H1 (cell line): ENCODE measurements at regions not wholly inside any gene's neighbourhood (a gene's known extent, or its start where the extent isn't known, plus 50 kb on each side); places are given as distances from the start of the nearest gene placed in this dataset.

ENCODE experiments used
- CTCF ChIA-PET: fragments of 300-600 bp; sonication (Branson Sonifier 250); formaldehyde crosslinking; loops from one replicate; lab custom pipeline; 2021; ENCODE audit not compliant: partially characterized antibody; lab: Charles Lee
- POLR2A ChIA-PET: fragments of 300-600 bp; sonication (Branson Sonifier 250); formaldehyde crosslinking; loops from one replicate; lab custom pipeline; 2021; ENCODE audit warnings: inconsistent platforms; ENCODE audit not compliant: partially characterized antibody; lab: Charles Lee
- DNase-seq, 2 experiments: peaks; one replicate each; pipeline versions ENCODE4 v3.0.0 to v3.0.0-alpha.2; 2010 to 2022; ENCODE audit warnings: low spot score in 2 of 2, low read depth in 1 of 2, mixed read lengths in 1 of 2
- FAIRE-seq: peaks from 2 replicates; lab custom pipeline; 2011; peaks lifted over from hg19 to GRCh38; lab: Jason Lieb, UNC
- H2AFZ ChIP-seq: 2 replicates; pipeline ENCODE4 v1.8.1; 2012; ENCODE audit warnings: low read length, inconsistent platforms
- H2AK5ac ChIP-seq: 2 replicates; pipeline ENCODE4 v1.6.1; 2013; ENCODE audit warnings: low read depth, low read length
- H2BK120ac ChIP-seq: replicated peaks from 2 replicates; pipeline ENCODE3; 2013; ENCODE audit warnings: low read depth, low read length, inconsistent platforms
- H2BK12ac ChIP-seq: 2 replicates; pipeline ENCODE4 v1.6.1; 2013; ENCODE audit warnings: low read depth, low read length
- H2BK15ac ChIP-seq: 2 replicates; pipeline ENCODE4 v1.6.1; 2013; ENCODE audit warnings: low read length
- H2BK20ac ChIP-seq: 2 replicates; pipeline ENCODE4 v1.6.1; 2013; ENCODE audit warnings: low read length
- H2BK5ac ChIP-seq: 2 replicates; pipeline ENCODE4 v1.6.1; 2013; ENCODE audit warnings: low read depth, low read length
- H3K14ac ChIP-seq: 2 replicates; pipeline ENCODE4 v1.6.1; 2013; ENCODE audit warnings: inconsistent platforms; ENCODE audit not compliant: insufficient read length
- H3K18ac ChIP-seq: 2 replicates; pipeline ENCODE4 v1.6.1; 2013; ENCODE audit warnings: low read length; ENCODE audit errors: extremely low read depth
- H3K23ac ChIP-seq: 2 replicates; pipeline ENCODE4 v1.6.1; 2013; ENCODE audit warnings: inconsistent platforms; ENCODE audit not compliant: insufficient read length
- H3K23me2 ChIP-seq: 2 replicates; pipeline ENCODE4 v1.6.1; 2013; ENCODE audit warnings: low read depth, low read length
- H3K27ac ChIP-seq: 2 replicates; pipeline ENCODE4 v1.6.1; 2011; ENCODE audit warnings: low read depth, low read length, inconsistent platforms
- H3K27me3 ChIP-seq, 4 experiments: replicated peaks in 1 of 4; 1 replicate in 1 of 4; 2 replicates in 3 of 4; pipeline versions ENCODE4 v1.6.1 to v1.8.1; 2011 to 2013; ENCODE audit warnings: low read length in 3 of 4, mild to moderate bottlenecking in 3 of 4, inconsistent platforms in 2 of 4, mixed read lengths in 2 of 4, moderate library complexity in 1 of 4; ENCODE audit not compliant: control insufficient read depth in 3 of 4, insufficient read depth in 3 of 4; ENCODE audit errors: extremely low read depth in 1 of 4
- H3K36me3 ChIP-seq, 4 experiments: 2 replicates each; pipeline versions ENCODE4 v1.6.1 to v1.8.1; 2011 to 2013; ENCODE audit warnings: mild to moderate bottlenecking in 4 of 4, low read length in 3 of 4, moderate library complexity in 2 of 4, control low read depth in 1 of 4, inconsistent platforms in 1 of 4; ENCODE audit not compliant: insufficient read depth in 4 of 4, control insufficient read depth in 2 of 4
- H3K4ac ChIP-seq: replicated peaks from 2 replicates; pipeline ENCODE3; 2013; ENCODE audit warnings: low read length, low read depth, mixed read lengths, inconsistent platforms; ENCODE audit not compliant: insufficient read length
- H3K4me1 ChIP-seq, 4 experiments: replicated peaks in 1 of 4; 1 replicate in 1 of 4; 2 replicates in 3 of 4; pipeline versions ENCODE4 v1.6.1 to v1.8.1; 2011 to 2013; ENCODE audit warnings: low read length in 3 of 4, inconsistent platforms in 2 of 4, mixed read lengths in 1 of 4; ENCODE audit not compliant: insufficient read depth in 4 of 4, control insufficient read depth in 3 of 4
- H3K4me2 ChIP-seq, 2 experiments: 2 replicates each; pipeline versions ENCODE4 v1.6.1 to v1.8.1; 2011 to 2013; ENCODE audit warnings: low read depth in 2 of 2, low read length in 2 of 2, control low read depth in 1 of 2, inconsistent platforms in 1 of 2, mild to moderate bottlenecking in 1 of 2; ENCODE audit not compliant: insufficient read depth in 1 of 2
- H3K4me3 ChIP-seq, 4 experiments: fragments of 200-600, 300-600 bp in 1 of 4; sonication (generic), shearing (Covaris generic), sonication (Bioruptor Twin) in 1 of 4; 2 replicates each; pipeline versions ENCODE4 v1.5.1 to v1.8.1; 2011 to 2016; ENCODE audit warnings: low read length in 4 of 4, low read depth in 3 of 4, control low read depth in 2 of 4, inconsistent platforms in 2 of 4, mild to moderate bottlenecking in 2 of 4, mixed read lengths in 1 of 4, moderate library complexity in 1 of 4; ENCODE audit not compliant: insufficient read depth in 2 of 4; ENCODE audit errors: extremely low read depth in 1 of 4
- H3K56ac ChIP-seq: replicated peaks from 2 replicates; pipeline ENCODE3; 2013; ENCODE audit warnings: low read depth, mild to moderate bottlenecking, mixed read lengths, low read length, inconsistent platforms; ENCODE audit not compliant: insufficient read length
- H3K79me1 ChIP-seq: 2 replicates; pipeline ENCODE4 v1.6.1; 2013; ENCODE audit warnings: low read depth, low read length, control low read depth
- H3K79me2 ChIP-seq, 2 experiments: 2 replicates each; pipeline versions ENCODE4 v1.6.1 to v1.8.1; 2012 to 2013; ENCODE audit warnings: low read length in 2 of 2, mild to moderate bottlenecking in 2 of 2, inconsistent platforms in 1 of 2; ENCODE audit not compliant: insufficient read depth in 2 of 2, control insufficient read depth in 1 of 2
- H3K9ac ChIP-seq, 4 experiments: replicated peaks in 1 of 4; 1 replicate in 1 of 4; 2 replicates in 3 of 4; pipeline versions ENCODE4 v1.6.1 to v1.8.1; 2011 to 2013; ENCODE audit warnings: low read depth in 3 of 4, low read length in 3 of 4, control low read depth in 2 of 4, mild to moderate bottlenecking in 2 of 4, moderate library complexity in 2 of 4, inconsistent platforms in 1 of 4; ENCODE audit errors: extremely low read depth in 1 of 4
- H3K9me3 ChIP-seq, 2 experiments: 2 replicates each; pipeline versions ENCODE4 v1.6.1 to v1.8.1; 2012 to 2013; ENCODE audit warnings: mild to moderate bottlenecking in 2 of 2, moderate library complexity in 2 of 2, control low read depth in 1 of 2, inconsistent platforms in 1 of 2, low read depth in 1 of 2, low read length in 1 of 2, mixed read lengths in 1 of 2; ENCODE audit not compliant: insufficient read depth in 2 of 2
- H4K20me1 ChIP-seq, 2 experiments: replicated peaks in 1 of 2; 2 replicates each; pipeline versions ENCODE3 to v1.8.1; 2011 to 2013; ENCODE audit warnings: inconsistent platforms in 2 of 2, low read length in 2 of 2, mild to moderate bottlenecking in 1 of 2; ENCODE audit not compliant: insufficient read depth in 2 of 2, control insufficient read depth in 1 of 2
- H4K5ac ChIP-seq: 2 replicates; pipeline ENCODE4 v1.6.1; 2013; ENCODE audit warnings: low read length, low read depth, mixed read lengths, inconsistent platforms; ENCODE audit not compliant: insufficient read length
- H4K8ac ChIP-seq: 2 replicates; pipeline ENCODE4 v1.8.0; 2013; ENCODE audit warnings: mild to moderate bottlenecking, moderate library complexity, low read length, inconsistent platforms; ENCODE audit not compliant: insufficient read depth; ENCODE audit errors: extremely low read depth
- H4K91ac ChIP-seq: replicated peaks from 2 replicates; pipeline ENCODE3; 2013; ENCODE audit warnings: low read length, mixed read lengths, inconsistent platforms; ENCODE audit not compliant: insufficient read length
- ASH2L ChIP-seq: fragments of 200-600, 300-600 bp; sonication (generic); IDR thresholded peaks from one replicate; pipeline ENCODE4 v1.7.1; 2017; ENCODE audit warnings: low read length
- EZH2 ChIP-seq: fragments of 200-600 bp; sonication (generic); IDR thresholded peaks from 2 replicates; pipeline ENCODE4 v1.7.1; 2012; ENCODE audit warnings: low read depth, mild to moderate bottlenecking, moderate library complexity, low read length, inconsistent platforms; ENCODE audit not compliant: severe bottlenecking
- HDAC2 ChIP-seq, 2 experiments: fragments of 300-600 bp in 1 of 2; sonication (generic) in 1 of 2; IDR thresholded peaks; 2 replicates each; pipeline ENCODE4 v1.6.1; 2011 to 2012; ENCODE audit warnings: low read depth in 2 of 2, low read length in 2 of 2, mild to moderate bottlenecking in 2 of 2, moderate library complexity in 2 of 2, borderline replicate concordance in 1 of 2, inconsistent platforms in 1 of 2
- KDM5A ChIP-seq: fragments of 200-600 bp; IDR thresholded peaks from 2 replicates; pipeline ENCODE4 v1.7.1; 2012; ENCODE audit warnings: mild to moderate bottlenecking, low read length, inconsistent platforms, mixed read lengths
- NANOG ChIP-seq: IDR thresholded peaks from 2 replicates; pipeline ENCODE4 v1.6.1; 2011; ENCODE audit warnings: low read length, low read depth, mild to moderate bottlenecking, inconsistent platforms; ENCODE audit not compliant: insufficient read depth, poor library complexity, severe bottlenecking
- POLR2A ChIP-seq, 2 experiments: IDR thresholded peaks; 1 replicate in 1 of 2; 2 replicates in 1 of 2; pipeline ENCODE4 v1.6.1; 2011; ENCODE audit warnings: low read depth in 2 of 2, low read length in 2 of 2, mild to moderate bottlenecking in 2 of 2; ENCODE audit errors: control extremely low read depth in 1 of 2
- POU5F1 ChIP-seq: IDR thresholded peaks from 2 replicates; pipeline ENCODE4 v1.6.1; 2011; ENCODE audit warnings: low read depth, mild to moderate bottlenecking, low read length, moderate library complexity
- RAD21 ChIP-seq, 2 experiments: IDR thresholded peaks in 1 of 2; conservative IDR thresholded peaks in 1 of 2; 2 replicates each; pipeline ENCODE4 v1.6.1; 2011; ENCODE audit warnings: low read depth in 2 of 2, low read length in 2 of 2, improper control_type of control experiment in 1 of 2, inconsistent platforms in 1 of 2, mild to moderate bottlenecking in 1 of 2, moderate library complexity in 1 of 2
- SIN3A ChIP-seq, 2 experiments: IDR thresholded peaks in 1 of 2; conservative IDR thresholded peaks in 1 of 2; 2 replicates each; pipeline ENCODE4 v1.6.1; 2011 to 2012; ENCODE audit warnings: low read length in 2 of 2, improper control_type of control experiment in 1 of 2, low read depth in 1 of 2, mild to moderate bottlenecking in 1 of 2
- SP2 ChIP-seq: IDR thresholded peaks from 2 replicates; pipeline ENCODE4 v1.6.1; 2012; ENCODE audit warnings: mild to moderate bottlenecking, low read length, inconsistent platforms
- SP4 ChIP-seq: IDR thresholded peaks from 2 replicates; pipeline ENCODE4 v1.6.1; 2012; ENCODE audit warnings: low read length, inconsistent platforms
- TAF1 ChIP-seq: IDR thresholded peaks from 2 replicates; pipeline ENCODE4 v1.6.1; 2011; ENCODE audit warnings: mild to moderate bottlenecking, low read depth, low read length
- TAF7 ChIP-seq: optimal IDR thresholded peaks from 2 replicates; pipeline ENCODE3; 2011; ENCODE audit warnings: low read depth, mild to moderate bottlenecking, inconsistent platforms, low read length, moderate library complexity, borderline replicate concordance
- WGBS, 2 experiments: shearing (Covaris generic) in 1 of 2; methylation state at CpG; one replicate each; pipeline versions ENCODE4 v1.1.6 to v1.1.7; 2013 to 2015; ENCODE audit warnings: low lambda C conversion rate in 2 of 2, mixed read lengths in 2 of 2, inconsistent platforms in 1 of 2, low coverage in 1 of 2, missing lambda C conversion rate in 1 of 2; ENCODE audit not compliant: insufficient replicate concordance in 2 of 2, insufficient coverage in 1 of 2, insufficient read length in 1 of 2; ENCODE audit errors: extremely low coverage in 1 of 2, missing lambda C conversion rate in 1 of 2; 5-methylcytosine and 5-hydroxymethylcytosine counted together
- TF ChIP-seq, protein P1 (sequence below): IDR thresholded peaks from 2 replicates; pipeline ENCODE4 v1.6.1; 2012; ENCODE audit warnings: inconsistent platforms

DNA sequence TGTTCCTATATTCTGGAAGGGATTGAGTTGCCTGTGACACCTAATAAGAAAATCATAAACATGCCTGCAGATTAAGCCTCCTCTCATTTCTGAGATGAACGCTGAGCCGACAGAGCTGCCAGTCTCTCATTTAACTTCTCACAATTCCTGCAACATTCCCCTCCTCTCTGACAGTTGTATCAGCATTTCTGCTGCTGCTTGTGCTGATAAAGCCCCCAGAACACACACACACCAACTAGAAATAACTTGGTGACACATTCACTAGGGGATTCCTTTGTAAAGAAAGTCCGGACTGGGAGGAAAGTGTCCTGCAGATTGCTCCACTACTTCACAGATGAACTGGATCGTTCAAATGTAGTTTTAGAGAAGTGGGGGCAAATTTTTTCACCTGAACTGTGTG lies 437.3 kb downstream of the PLA2G4A start:
- FAIRE-seq: no peak
- H2BK12ac ChIP-seq: no peak overlapping the region
- no peak overlapping the region for H2BK5ac ChIP-seq
- H4K20me1 ChIP-seq: no peaks in the 10 kb centered on the region
- H3K79me1 ChIP-seq: no peaks in the 10 kb centered on the region
- TF ChIP-seq KDM5A (no peak), TAF1 (no peak), ASH2L (no peak), HDAC2 (IDR thresholded peaks at IDR 0.05; ENCODE audit: borderline replicate concordance in 1 of 2, low read depth in 2 of 2, low read length in 2 of 2) (no peak), SP2 (no peak), EZH2 (no peak), SP4 (no peak), POU5F1 (no peak), TAF7 (no peak), POLR2A (IDR thresholded peaks at IDR 0.05; ENCODE audit: control extremely low read depth in 1 of 2, low read depth in 2 of 2, low read length in 2 of 2) (no peak), SIN3A (conservative IDR thresholded peaks at IDR 0.05 in 1 of 2, IDR thresholded peaks at IDR 0.05 in 1 of 2; ENCODE audit: low read depth in 1 of 2, low read length in 2 of 2) (no peak), RAD21 (IDR thresholded peaks at IDR 0.05 in 1 of 2, conservative IDR thresholded peaks at IDR 0.05 in 1 of 2; ENCODE audit: low read depth in 2 of 2, low read length in 2 of 2) (no peak), NANOG (no peak)
- TF ChIP-seq, protein P1, sequence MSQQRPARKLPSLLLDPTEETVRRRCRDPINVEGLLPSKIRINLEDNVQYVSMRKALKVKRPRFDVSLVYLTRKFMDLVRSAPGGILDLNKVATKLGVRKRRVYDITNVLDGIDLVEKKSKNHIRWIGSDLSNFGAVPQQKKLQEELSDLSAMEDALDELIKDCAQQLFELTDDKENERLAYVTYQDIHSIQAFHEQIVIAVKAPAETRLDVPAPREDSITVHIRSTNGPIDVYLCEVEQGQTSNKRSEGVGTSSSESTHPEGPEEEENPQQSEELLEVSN: no peak
- H2AK5ac ChIP-seq: no peak overlapping the region
- H2AFZ ChIP-seq: 0 out of 2 replicates have a peak overlapping the region, but pooled peaks have one; percentile 67
- no peak overlapping the region for H2BK20ac ChIP-seq
- H3K27me3 ChIP-seq: no peaks in the 10 kb centered on the region
- H3K23me2 ChIP-seq: no peaks in the 10 kb centered on the region
- H4K91ac ChIP-seq: no peak overlapping the region
- 90% methylated on average over 4 of the region's 4 CpGs; no CpG with 5 or more reads in 1 of the 2 experiments for WGBS, 2 experiments
- no peaks in the 10 kb centered on the region for H3K79me2 ChIP-seq
- H3K56ac ChIP-seq: no peak overlapping the region
- no peak overlapping the region for H3K27ac ChIP-seq
- H4K5ac ChIP-seq: no peak overlapping the region
- ChIA-PET POLR2A (no interaction called here), CTCF (interaction anchor here (0.6 to 2.1 kb wide), 11 partner anchors 11 to 1454 kb away, joined by 3 to 6 read pairs (median 3); no protein-coding TSS in a partner anchor)
- no peak overlapping the region for H2BK120ac ChIP-seq
- H3K4me2 ChIP-seq: no peak overlapping the region
- H3K23ac ChIP-seq: no peak overlapping the region
- H3K9ac ChIP-seq: no peak overlapping the region
- H4K8ac ChIP-seq: no peak overlapping the region
- no peak overlapping the region for H2BK15ac ChIP-seq
- no peak overlapping the region for H3K18ac ChIP-seq
- H3K4me3 ChIP-seq: no peak overlapping the region
- H3K4ac ChIP-seq: no peak overlapping the region
- no peak overlapping the region for H3K14ac ChIP-seq
- no peak for DNase-seq
- H3K4me1 ChIP-seq: no peaks in the 10 kb centered on the region
- H3K9me3 ChIP-seq: no peaks in the 10 kb centered on the region
- H3K36me3 ChIP-seq: no peaks in the 10 kb centered on the region
